ENCODE measurements at regions not wholly inside any gene's neighbourhood (a gene's known extent, or its start where the extent isn't known, plus 50 kb on each side); places are given as distances from the start of the nearest gene placed in this dataset.

DNA sequence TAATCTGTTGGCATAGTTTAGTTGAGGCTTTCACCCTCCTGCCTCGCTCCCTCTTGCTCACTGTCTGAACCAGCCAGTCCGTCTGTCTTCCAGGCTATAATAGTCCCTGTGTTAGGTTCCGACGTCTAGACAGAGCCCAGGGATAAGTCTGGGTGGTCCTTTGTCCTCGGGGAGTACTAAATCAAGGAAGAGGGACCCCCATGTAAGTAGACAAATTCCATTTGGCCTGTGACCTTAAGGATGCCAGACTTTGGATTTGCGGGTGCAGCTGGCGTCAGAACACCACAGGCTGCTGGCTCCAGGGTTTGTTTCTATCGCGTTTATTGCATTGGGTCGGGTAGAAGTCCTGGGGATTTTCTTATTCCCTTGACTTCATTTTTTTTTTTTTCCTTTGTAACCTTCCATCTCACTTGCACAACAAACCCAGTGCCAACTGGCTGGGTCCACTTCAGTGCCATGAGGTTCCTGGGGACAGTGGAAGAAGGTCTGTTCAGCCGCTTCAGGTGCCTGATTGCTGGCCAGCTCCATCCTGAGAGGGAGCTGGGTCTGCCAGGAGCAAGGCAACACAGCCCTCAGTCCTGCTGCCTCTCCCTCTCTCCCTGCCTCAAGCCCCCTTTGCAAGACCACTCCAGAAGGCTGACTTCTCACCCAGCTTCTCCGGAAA lies 95.4 kb upstream of the KLHL25 start:
- no peak for DNase-seq (ENCODE audit: low spot score)

GRCh38 chr15:85890620-85890980 lies 95.9 kb upstream of the KLHL25 start:
- no peak for DNase-seq (ENCODE audit: low spot score)

- no peak for DNase-seq (ENCODE audit: low spot score)
Observed at GRCh38 chr15:85891470-85891869, 96.7 kb upstream of the KLHL25 start.

DNA sequence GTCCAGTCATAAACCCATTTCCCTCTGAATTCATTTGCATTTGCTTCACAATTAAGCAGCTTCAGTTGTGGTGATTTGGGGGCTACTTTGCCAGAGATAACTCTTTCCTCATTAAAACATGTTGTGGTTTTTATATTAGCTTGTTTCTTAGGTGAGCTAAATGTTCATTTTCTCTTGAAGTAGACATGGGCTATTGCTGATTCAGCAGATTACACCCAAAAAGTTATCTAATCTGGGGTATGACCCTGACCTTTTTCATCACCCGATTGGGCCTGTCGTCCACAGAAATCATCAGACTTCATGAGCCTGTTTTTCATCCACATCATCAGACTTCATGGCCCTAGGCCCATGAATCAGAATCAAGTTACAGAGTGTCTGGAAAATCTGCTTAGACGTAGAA lies 97.5 kb upstream of the KLHL25 start:
- no peak for DNase-seq (ENCODE audit: low spot score)

GRCh38 chr15:85897207-85897894 lies 102.6 kb upstream of the KLHL25 start:
- DNase-seq (ENCODE audit: low spot score) = no peak

GRCh38 chr15:85897895-85898717 lies 103.4 kb upstream of the KLHL25 start:
- no peak for DNase-seq (ENCODE audit: low spot score)

- no peak for DNase-seq (ENCODE audit: low spot score)
Observed at GRCh38 chr15:85899927-85900326, 105.2 kb upstream of the KLHL25 start.

DNA sequence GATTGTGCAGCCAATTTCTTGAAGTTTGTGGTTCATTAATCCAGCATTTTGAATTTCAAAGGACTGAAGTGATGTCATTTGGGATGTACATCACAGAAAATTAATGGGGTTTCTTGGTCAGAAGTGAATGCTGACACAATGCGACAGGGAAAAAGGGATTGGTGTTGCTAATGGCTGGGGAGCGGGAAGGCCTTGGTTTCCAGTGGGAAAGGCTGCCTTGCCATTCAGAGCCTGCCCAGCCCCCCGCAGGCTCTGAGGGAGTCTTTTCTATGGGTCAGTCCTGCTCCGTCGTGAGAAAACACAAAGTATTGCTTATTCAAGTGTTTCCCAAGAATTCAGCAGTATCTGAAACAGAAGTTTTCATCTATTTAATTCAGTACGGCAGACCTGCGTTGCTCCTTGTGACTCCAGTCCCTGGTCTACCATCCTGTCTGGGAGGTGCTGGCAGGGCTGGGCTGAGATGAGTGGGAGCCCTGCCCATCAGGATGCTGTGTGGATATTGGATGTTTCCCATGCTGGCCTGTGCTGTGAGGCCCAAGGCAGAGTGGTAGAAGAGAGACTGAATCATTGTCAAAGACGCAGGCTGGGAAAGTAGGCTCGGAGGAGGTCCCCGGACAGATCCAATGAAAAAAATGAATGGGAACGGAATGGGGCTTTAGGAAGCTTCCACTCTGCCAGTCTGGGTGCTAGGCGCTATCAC lies 111.2 kb upstream of the KLHL25 start:
- DNase-seq (ENCODE audit: low spot score) = no peak

DNA sequence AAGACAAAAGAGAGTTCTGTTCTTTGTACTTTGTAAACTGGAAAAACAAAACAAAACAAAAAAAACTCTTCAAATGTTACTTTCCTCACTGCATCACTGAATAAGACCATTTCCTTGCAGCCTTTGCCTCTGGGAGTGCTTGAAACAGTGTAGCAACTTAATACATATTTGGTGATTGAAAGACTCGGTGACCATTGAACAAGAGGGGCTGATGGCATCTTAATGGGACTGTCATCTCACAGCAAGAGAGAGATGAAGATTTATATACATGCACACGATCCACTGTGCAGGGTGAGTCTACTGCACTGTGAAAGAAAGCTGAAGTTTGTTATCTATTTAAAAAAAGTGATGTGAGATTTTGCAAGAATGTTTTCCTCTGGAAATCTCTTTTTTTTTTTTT lies 111.9 kb upstream of the KLHL25 start:
- DNase-seq (ENCODE audit: low spot score) = no peak

GRCh38 chr15:85910834-85911233 lies 116.1 kb upstream of the KLHL25 start:
- no peak for DNase-seq (ENCODE audit: low spot score)

- DNase-seq (ENCODE audit: low spot score) = no peak
Observed at GRCh38 chr15:85913461-85913860, 118.7 kb upstream of the KLHL25 start.

- no peak for DNase-seq (ENCODE audit: low spot score)
Observed at GRCh38 chr15:85920956-85921355, 126.2 kb upstream of the KLHL25 start.

GRCh38 chr15:85924088-85924487 lies 129.4 kb upstream of the KLHL25 start:
- no peak for DNase-seq (ENCODE audit: low spot score)

DNA sequence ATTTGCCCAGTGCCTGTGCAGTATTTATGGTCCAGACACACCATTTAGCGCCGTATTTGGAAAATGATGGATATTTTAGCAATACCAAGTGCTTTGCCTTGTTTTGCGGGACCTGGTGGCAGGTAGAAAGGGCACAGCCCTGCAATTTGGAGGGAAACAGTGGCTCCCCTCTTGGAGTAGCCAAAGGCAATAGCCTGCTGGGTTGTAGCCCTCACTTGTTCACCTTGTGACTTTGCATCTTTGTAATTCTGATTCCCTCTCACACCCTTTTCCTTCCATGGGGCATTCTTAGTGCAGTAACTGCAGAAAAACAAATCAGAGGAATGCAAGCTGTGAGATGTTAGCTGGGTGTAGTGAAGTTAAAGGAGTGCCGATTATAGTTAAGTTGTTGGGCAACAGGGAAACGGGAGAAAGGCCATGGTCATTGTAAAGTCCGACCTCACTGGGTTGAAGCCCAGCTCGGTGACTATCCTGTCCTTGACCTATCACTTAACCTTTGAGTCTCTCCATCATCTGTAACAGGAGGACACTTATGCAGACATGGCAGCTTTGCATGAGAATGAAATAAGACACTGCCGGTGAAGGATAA lies 131.0 kb upstream of the KLHL25 start:
- no peak for DNase-seq (ENCODE audit: low spot score)

- no peak for DNase-seq (ENCODE audit: low spot score)
Observed at GRCh38 chr15:85926834-85927233, 132.1 kb upstream of the KLHL25 start.

- peak; percentile 27 for DNase-seq (ENCODE audit: low spot score)
Observed at GRCh38 chr15:85927931-85928537, 133.3 kb upstream of the KLHL25 start.

- DNase-seq (ENCODE audit: low spot score) = no peak
Observed at GRCh38 chr15:85929786-85930185, 135.1 kb upstream of the KLHL25 start.

- DNase-seq (ENCODE audit: low spot score) = no peak
Observed at GRCh38 chr15:85932391-85932790, 137.7 kb upstream of the KLHL25 start.

- no peak for DNase-seq (ENCODE audit: low spot score)
Observed at GRCh38 chr15:85934691-85935090, 140.0 kb upstream of the KLHL25 start.

DNA sequence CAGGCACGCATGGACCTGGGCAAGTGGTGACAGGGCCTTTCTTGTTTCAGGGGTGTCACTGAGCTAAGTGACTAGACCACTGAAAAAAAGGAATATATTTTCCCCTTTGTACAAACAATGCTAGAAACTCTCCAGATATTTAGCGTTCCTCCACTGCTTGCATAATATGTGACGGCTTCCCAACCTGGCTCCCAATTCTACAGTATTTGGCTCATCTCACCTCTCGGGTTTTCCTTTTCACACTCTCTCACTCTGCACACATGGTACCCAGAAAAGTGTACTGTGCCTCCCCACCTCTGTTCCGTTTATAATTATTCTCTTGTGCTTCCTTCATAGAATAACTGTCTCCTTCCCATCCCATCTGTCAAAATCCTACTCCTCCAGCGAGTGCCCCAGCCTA lies 140.5 kb upstream of the KLHL25 start:
- no peak for DNase-seq (ENCODE audit: low spot score)

DNA sequence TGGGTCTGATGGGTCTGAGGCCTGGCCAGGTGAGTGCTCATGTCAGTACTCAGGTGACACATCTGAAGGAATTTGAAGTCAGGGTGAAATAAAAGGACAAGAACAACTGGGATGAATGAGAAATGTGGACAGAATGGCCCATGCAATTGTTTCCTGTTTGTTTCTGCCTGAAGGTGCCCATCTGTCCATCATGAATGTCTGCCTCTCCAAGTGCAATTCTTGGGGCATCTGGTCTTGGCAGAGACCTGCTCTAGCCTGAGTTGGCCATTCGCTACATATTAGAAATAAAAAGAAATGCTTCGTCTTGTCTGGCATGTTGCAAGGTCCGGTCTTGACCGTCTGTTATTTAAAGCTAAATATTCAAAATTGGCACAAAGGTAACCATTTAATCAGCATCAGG lies 142.0 kb upstream of the AGBL1 start:
- no peak for DNase-seq (ENCODE audit: low spot score)

Data from CD4-positive, alpha-beta T cell treated with Interleukin-2 at 100 ng/mL for 4 hours (primary cell).